ENCODE measurements at regions not wholly inside any gene's neighbourhood (a gene's known extent, or its start where the extent isn't known, plus 50 kb on each side); places are given as distances from the start of the nearest gene placed in this dataset.

DNA sequence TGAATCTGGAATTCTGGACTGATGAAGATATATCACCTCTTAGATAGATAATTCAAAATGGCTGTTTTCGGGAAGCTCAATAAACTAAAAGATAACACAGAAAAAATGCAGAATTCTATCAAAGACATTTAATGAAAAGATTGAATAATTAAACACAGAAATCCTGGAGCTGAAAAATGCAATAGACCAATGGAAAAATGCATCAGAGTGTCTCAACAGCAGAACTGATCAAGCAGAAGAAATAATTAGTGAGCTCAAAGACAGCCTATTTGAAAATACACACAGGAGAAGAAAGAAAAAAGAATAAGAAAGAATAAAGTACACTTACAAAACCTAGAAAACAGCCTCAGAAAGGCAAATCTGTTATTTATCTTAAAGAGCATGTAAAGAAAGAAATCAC is 356.4 kb upstream of the B3GAT1 start:
- Mint-ChIP-seq H3K27me3 (peaks cover 10% of the 10 kb centered on the region), H3K4me1 (ENCODE audit: unreplicated experiment) (peaks cover under 1% of the 10 kb centered on the region), H3K9me3 (no peaks in the 10 kb centered on the region), H3K36me3 (no peaks in the 10 kb centered on the region), H3K27ac (no peak overlapping the region), H3K4me3 (no peak overlapping the region)
- DNase-seq (ENCODE audit: extremely low spot score, unreplicated experiment), result no peak
- TF ChIP-seq CTCF (conservative IDR thresholded peaks at IDR 0.05), result no peak

DNA sequence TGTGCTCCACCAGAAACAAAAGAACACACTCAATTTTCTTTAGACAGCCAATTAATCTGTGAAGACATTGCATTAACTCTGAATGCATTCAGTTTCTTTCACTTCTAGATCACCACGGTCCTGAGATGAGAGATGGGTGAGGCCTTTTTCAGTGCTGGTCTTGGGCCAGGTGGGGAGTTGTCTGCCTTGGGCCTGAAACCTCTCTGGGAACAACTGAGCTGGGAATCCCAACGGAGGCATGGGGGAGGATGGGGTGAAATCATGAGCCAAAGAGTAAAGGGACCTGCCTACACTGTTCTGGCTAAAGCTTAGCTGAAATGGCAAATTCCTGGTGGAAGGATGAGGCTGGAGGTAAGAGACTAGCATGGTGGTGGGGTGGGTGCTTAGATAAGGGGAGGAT is 353.5 kb upstream of the B3GAT1 start:
- no peak for TF ChIP-seq CTCF (conservative IDR thresholded peaks at IDR 0.05)
- no peak for DNase-seq (ENCODE audit: extremely low spot score, unreplicated experiment)
- Mint-ChIP-seq H3K4me1 (ENCODE audit: unreplicated experiment) (peaks cover 4% of the 10 kb centered on the region), H3K9me3 (no peaks in the 10 kb centered on the region), H3K4me3 (no peak overlapping the region), H3K27me3 (peaks cover 8% of the 10 kb centered on the region), H3K27ac (no peak overlapping the region), H3K36me3 (no peaks in the 10 kb centered on the region)

DNA sequence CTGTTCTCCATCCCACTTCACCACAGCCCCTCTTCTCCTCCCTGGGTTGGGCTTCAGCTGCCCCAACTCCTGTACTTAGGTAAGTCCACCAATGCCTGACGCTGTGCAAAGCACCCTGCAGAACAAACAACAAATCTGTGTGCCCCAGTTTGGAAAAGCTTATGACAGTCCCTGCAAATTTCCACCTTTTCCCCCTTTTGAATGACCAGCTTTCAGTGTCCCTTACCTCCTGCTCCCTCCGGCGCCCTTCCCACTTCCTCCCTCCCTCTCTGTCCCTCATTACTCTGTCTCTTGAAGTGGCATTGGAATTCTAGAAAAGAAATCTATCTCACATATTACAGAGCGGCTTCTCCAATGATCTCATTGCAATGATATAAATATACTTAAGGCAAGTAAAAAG is 352.9 kb upstream of the B3GAT1 start:
- Mint-ChIP-seq H3K4me3 (no peak overlapping the region), H3K27ac (no peak overlapping the region), H3K27me3 (peaks cover 8% of the 10 kb centered on the region), H3K36me3 (no peaks in the 10 kb centered on the region), H3K9me3 (no peaks in the 10 kb centered on the region), H3K4me1 (ENCODE audit: unreplicated experiment) (peaks cover 4% of the 10 kb centered on the region)
- no peak for TF ChIP-seq CTCF (conservative IDR thresholded peaks at IDR 0.05)
- no peak for DNase-seq (ENCODE audit: extremely low spot score, unreplicated experiment)

GRCh38 chr11:134764367-134764766 is 352.3 kb upstream of the B3GAT1 start:
- Mint-ChIP-seq H3K4me1 (ENCODE audit: unreplicated experiment) (peaks cover 4% of the 10 kb centered on the region), H3K9me3 (no peaks in the 10 kb centered on the region), H3K4me3 (no peak overlapping the region), H3K27ac (no peak overlapping the region), H3K27me3 (peaks cover 8% of the 10 kb centered on the region), H3K36me3 (no peaks in the 10 kb centered on the region)
- TF ChIP-seq CTCF (conservative IDR thresholded peaks at IDR 0.05), result no peak
- no peak for DNase-seq (ENCODE audit: extremely low spot score, unreplicated experiment)

GRCh38 chr11:134763030-134763388 is 351.0 kb upstream of the B3GAT1 start:
- H3K9me3 Mint-ChIP-seq, result no peaks in the 10 kb centered on the region
- H3K27me3 Mint-ChIP-seq, result peaks cover 11% of the 10 kb centered on the region
- peaks cover 4% of the 10 kb centered on the region for H3K4me1 Mint-ChIP-seq (ENCODE audit: unreplicated experiment)
- no peak overlapping the region for H3K27ac Mint-ChIP-seq
- no peak for TF ChIP-seq CTCF (conservative IDR thresholded peaks at IDR 0.05)
- no peaks in the 10 kb centered on the region for H3K36me3 Mint-ChIP-seq
- peak overlapping the region; percentile 52 for H3K4me3 Mint-ChIP-seq
- DNase-seq (ENCODE audit: extremely low spot score, unreplicated experiment), result peak; percentile 36

Measured in type B pancreatic cell (in vitro differentiated cells).